Adrenal gland (tissue), 5 donors: ENCODE measurements at regions not wholly inside any gene's neighbourhood (a gene's known extent, or its start where the extent isn't known, plus 50 kb on each side); places are given as distances from the start of the nearest gene placed in this dataset.

Source experiments
- POLR2A ChIP-seq, 2 donors: fragments of 450-650 bp; IDR thresholded peaks; one replicate each; pipeline ENCODE4 v1.6.1; 2017; ENCODE audit warnings: antibody characterized with exemption in 2 of 2, mild to moderate bottlenecking in 2 of 2, moderate library complexity in 1 of 2
- TF ChIP-seq, protein P1 (sequence below), 6 experiments: fragments of 450-650 bp in 4 of 6; fragments of 200-600 bp in 2 of 6; sonication (generic) in 1 of 6; IDR thresholded peaks; 1 replicate in 5 of 6; 2 replicates in 1 of 6; pipeline versions ENCODE4 v1.5.1 to v1.8.0; 2016 to 2021; ENCODE audit warnings: antibody characterized with exemption in 6 of 6, mild to moderate bottlenecking in 2 of 6, moderate library complexity in 1 of 6
- donor health status: DM: no; HTN: no; CAD: no.

DNA sequence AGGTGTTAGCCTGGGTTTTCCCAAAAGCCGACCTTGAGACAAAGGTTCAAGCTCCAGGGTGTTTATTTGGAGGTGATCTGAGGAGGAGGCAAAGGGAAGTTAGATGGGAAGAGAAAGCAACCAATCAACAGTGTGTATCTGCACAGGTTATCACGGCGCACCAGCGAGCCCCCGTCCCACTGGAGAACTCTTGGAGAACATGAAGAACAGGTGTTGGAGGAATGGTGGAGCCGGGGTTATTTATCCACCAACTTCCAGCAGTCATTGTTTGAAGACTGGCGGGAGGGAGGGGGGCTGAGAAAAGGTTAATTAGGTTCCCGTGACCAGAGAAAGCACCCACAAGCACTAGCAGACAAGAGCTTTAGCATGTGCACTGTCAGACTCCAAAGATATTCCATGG lies 282.5 kb upstream of the FOXK1 start:
- TF ChIP-seq POLR2A (IDR thresholded peaks at IDR 0.05), result no peak
- TF ChIP-seq, protein P1, sequence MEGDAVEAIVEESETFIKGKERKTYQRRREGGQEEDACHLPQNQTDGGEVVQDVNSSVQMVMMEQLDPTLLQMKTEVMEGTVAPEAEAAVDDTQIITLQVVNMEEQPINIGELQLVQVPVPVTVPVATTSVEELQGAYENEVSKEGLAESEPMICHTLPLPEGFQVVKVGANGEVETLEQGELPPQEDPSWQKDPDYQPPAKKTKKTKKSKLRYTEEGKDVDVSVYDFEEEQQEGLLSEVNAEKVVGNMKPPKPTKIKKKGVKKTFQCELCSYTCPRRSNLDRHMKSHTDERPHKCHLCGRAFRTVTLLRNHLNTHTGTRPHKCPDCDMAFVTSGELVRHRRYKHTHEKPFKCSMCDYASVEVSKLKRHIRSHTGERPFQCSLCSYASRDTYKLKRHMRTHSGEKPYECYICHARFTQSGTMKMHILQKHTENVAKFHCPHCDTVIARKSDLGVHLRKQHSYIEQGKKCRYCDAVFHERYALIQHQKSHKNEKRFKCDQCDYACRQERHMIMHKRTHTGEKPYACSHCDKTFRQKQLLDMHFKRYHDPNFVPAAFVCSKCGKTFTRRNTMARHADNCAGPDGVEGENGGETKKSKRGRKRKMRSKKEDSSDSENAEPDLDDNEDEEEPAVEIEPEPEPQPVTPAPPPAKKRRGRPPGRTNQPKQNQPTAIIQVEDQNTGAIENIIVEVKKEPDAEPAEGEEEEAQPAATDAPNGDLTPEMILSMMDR (IDR thresholded peaks at IDR 0.05), result no peak
